ENCODE measurements at regions not wholly inside any gene's neighbourhood (a gene's known extent, or its start where the extent isn't known, plus 50 kb on each side); places are given as distances from the start of the nearest gene placed in this dataset.

- TF ChIP-seq CTCF (IDR thresholded peaks at IDR 0.05) = no peak
- no peak for TF ChIP-seq POLR2A (IDR thresholded peaks at IDR 0.05)
Observed at GRCh38 chr2:116378786-116379185, 1435.7 kb upstream of the DDX18 start.
